Panc1 (cell line): ENCODE measurements at regions not wholly inside any gene's neighbourhood (a gene's known extent, or its start where the extent isn't known, plus 50 kb on each side); places are given as distances from the start of the nearest gene placed in this dataset.

ENCODE experiments used
- ATAC-seq: fragments of 200-7000 bp; cut with Tn5 transposase; 2 replicates; pipeline ENCODE4 v1.9.1; 2020; ENCODE audit warnings: mild to moderate bottlenecking, moderate library complexity
- BruUV-seq: library from RNA; stranded (reverse); fragments of 400-500 nt; replicated peaks from 2 replicates; lab custom pipeline; 2021; lab: Mats Ljungman, UMichigan
- CTCF ChIA-PET: fragments of 300-600 bp; sonication (Branson Sonifier 250); formaldehyde crosslinking; loops from one replicate; lab custom pipeline; 2022; ENCODE audit warnings: antibody characterized with exemption; lab: Charles Lee
- POLR2A ChIA-PET: fragments of 300-600 bp; sonication (Branson Sonifier 250); formaldehyde crosslinking; loops from one replicate; lab custom pipeline; 2022; ENCODE audit warnings: antibody characterized with exemption; lab: Charles Lee
- DNase-seq: peaks from one replicate; pipeline ENCODE4 v3.0.0-alpha.2; 2010; ENCODE audit warnings: low read depth, low spot score
- H3K27ac ChIP-seq: 2 replicates; pipeline ENCODE4 v1.5.1; 2011; ENCODE audit warnings: mild to moderate bottlenecking, low read length, inconsistent platforms
- H3K27me3 ChIP-seq: fragments of 200-500 bp; sonication (Bioruptor generic); 2 replicates; pipeline ENCODE4 v1.6.0; 2014; ENCODE audit warnings: low read length, inconsistent platforms; ENCODE audit not compliant: control insufficient read depth, insufficient read depth
- H3K36me3 ChIP-seq: fragments of 200-500 bp; sonication (Bioruptor generic); 2 replicates; pipeline ENCODE4 v1.5.1; 2014; ENCODE audit warnings: inconsistent platforms, mild to moderate bottlenecking, low read length, moderate library complexity; ENCODE audit not compliant: control insufficient read depth, insufficient read depth
- H3K4me1 ChIP-seq: 2 replicates; pipeline ENCODE4 v1.5.1; 2011; ENCODE audit warnings: inconsistent platforms, mild to moderate bottlenecking, low read length, moderate library complexity; ENCODE audit not compliant: control insufficient read depth, insufficient read depth
- H3K4me3 ChIP-seq, 2 experiments: 2 replicates each; pipeline ENCODE4 v1.5.1; 2011 to 2012; ENCODE audit warnings: low read depth in 2 of 2, low read length in 2 of 2, mild to moderate bottlenecking in 2 of 2, inconsistent platforms in 1 of 2, moderate library complexity in 1 of 2
- H3K9me3 ChIP-seq: fragments of 200-500 bp; sonication (Bioruptor generic); 2 replicates; pipeline ENCODE4 v1.5.1; 2014; ENCODE audit warnings: low read depth, mild to moderate bottlenecking, inconsistent platforms, low read length, moderate library complexity; ENCODE audit not compliant: control insufficient read depth, insufficient read depth
- CTCF ChIP-seq: fragments of 450-650 bp; IDR thresholded peaks from 2 replicates; pipeline ENCODE4 v1.5.1; 2017; ENCODE audit warnings: mild to moderate bottlenecking
- POLR2AphosphoS5 ChIP-seq: IDR thresholded peaks from 2 replicates; pipeline ENCODE4 v1.6.1; 2012; ENCODE audit warnings: mild to moderate bottlenecking, low read depth, low read length, moderate library complexity
- REST ChIP-seq, 2 experiments: IDR thresholded peaks; 2 replicates each; pipeline ENCODE4 v1.6.1; 2011 to 2012; ENCODE audit warnings: low read depth in 2 of 2, control low read depth in 1 of 2, low read length in 1 of 2, mild to moderate bottlenecking in 1 of 2, moderate library complexity in 1 of 2; ENCODE audit not compliant: insufficient read depth in 1 of 2
- SIN3A ChIP-seq: IDR thresholded peaks from 2 replicates; pipeline ENCODE4 v1.6.1; 2012; ENCODE audit warnings: low read depth, mild to moderate bottlenecking, low read length, moderate library complexity, borderline replicate concordance; ENCODE audit not compliant: insufficient read depth
- TCF7L2 ChIP-seq: IDR thresholded peaks from 2 replicates; pipeline ENCODE4 v1.6.1; 2011; ENCODE audit warnings: mild to moderate bottlenecking, low read depth, low read length, inconsistent platforms
- in situ Hi-C: cut with HindIII; loops from 2 replicates; pipeline ENCODE4 v1.10.0; 2016; ENCODE audit warnings: low sequenced_read_pairs, low pct_unique_long_range_greater_than_20kb
- intact Hi-C: fragments of 100-400 bp; cut with micrococcal nuclease; formaldehyde crosslinking; loops from one replicate; pipeline ENCODE4 v1.10.0; 2022; ENCODE audit not compliant: unreplicated experiment

GRCh38 chr17:63333869-63334268 lies 112.2 kb downstream of the CYB561 start:
- no peaks in the 10 kb centered on the region for H3K27me3 ChIP-seq
- POLR2A ChIA-PET, result no interaction called here
- ATAC-seq, result no peak
- intact Hi-C loops (no loop called here), in situ Hi-C loops (no loop called here)
- H3K4me1 ChIP-seq, result no peaks in the 10 kb centered on the region
- BruUV-seq, result no TSS peak
- H3K9me3 ChIP-seq, result no peaks in the 10 kb centered on the region
- H3K36me3 ChIP-seq, result no peaks in the 10 kb centered on the region
- DNase-seq, result no peak
- CTCF ChIA-PET, result no interaction called here
- H3K27ac ChIP-seq, result no peak overlapping the region
- TF ChIP-seq SIN3A (no peak), REST (IDR thresholded peaks at IDR 0.05; ENCODE audit: insufficient read depth in 1 of 2, low read depth in 2 of 2, low read length in 1 of 2) (no peak), CTCF (no peak), TCF7L2 (no peak), POLR2AphosphoS5 (no peak)
- H3K4me3 ChIP-seq, result no peak overlapping the region

GRCh38 chr17:63335831-63336230 lies 110.3 kb downstream of the CYB561 start:
- Histone ChIP-seq H3K4me3 (no peak overlapping the region), H3K9me3 (no peaks in the 10 kb centered on the region), H3K36me3 (no peaks in the 10 kb centered on the region), H3K4me1 (no peaks in the 10 kb centered on the region), H3K27me3 (no peaks in the 10 kb centered on the region), H3K27ac (no peak overlapping the region)
- intact Hi-C loops (no loop called here), in situ Hi-C loops (no loop called here)
- no peak for DNase-seq
- POLR2A ChIA-PET, result interaction anchor here (0.6 kb wide), 1 partner anchor 469 kb away, joined by 5 read pairs; no protein-coding TSS in a partner anchor
- no peak for ATAC-seq
- TF ChIP-seq TCF7L2, result no peak
- TF ChIP-seq REST (IDR thresholded peaks at IDR 0.05; ENCODE audit: insufficient read depth in 1 of 2, low read depth in 2 of 2, low read length in 1 of 2), result no peak
- TF ChIP-seq POLR2AphosphoS5, result no peak
- TF ChIP-seq CTCF, result no peak
- TF ChIP-seq SIN3A, result no peak
- CTCF ChIA-PET, result no interaction called here
- no TSS peak for BruUV-seq
